ENCODE measurements at regions not wholly inside any gene's neighbourhood (a gene's known extent, or its start where the extent isn't known, plus 50 kb on each side); places are given as distances from the start of the nearest gene placed in this dataset.

- TF ChIP-seq CTCF (IDR thresholded peaks at IDR 0.05) = no peak
- TF ChIP-seq POLR2A (IDR thresholded peaks at IDR 0.05) = no peak
- no peak for TF ChIP-seq POLR2AphosphoS5 (IDR thresholded peaks at IDR 0.05)
Observed at GRCh38 chr4:104129243-104129642, 365.5 kb downstream of the CXXC4 start.

All from transverse colon (tissue), 4 donors.